Right atrium auricular region (tissue), 2 donors: ENCODE measurements at regions not wholly inside any gene's neighbourhood (a gene's known extent, or its start where the extent isn't known, plus 50 kb on each side); places are given as distances from the start of the nearest gene placed in this dataset.

Experiments
- DNase-seq: peaks from one replicate; pipeline ENCODE4 v3.0.0-alpha.2; 2019; ENCODE audit warnings: low spot score
- H3K27ac ChIP-seq, 2 donors: fragments of 200-600 bp; sonication (generic); 1 replicate in 1 of 2; 2 replicates in 1 of 2; pipeline ENCODE4 v1.5.1; 2016 to 2019
- H3K27me3 ChIP-seq, 2 donors: fragments of 200-600 bp; sonication (generic); one replicate each; pipeline versions ENCODE4 v1.5.1 to v1.6.0; 2017 to 2019
- H3K36me3 ChIP-seq: fragments of 200-600 bp; sonication (generic); one replicate; pipeline ENCODE4 v1.5.1; 2016
- H3K4me1 ChIP-seq, 2 donors: fragments of 200-600 bp; sonication (generic); one replicate each; pipeline versions ENCODE4 v1.5.1 to v1.6.0; 2017 to 2019
- H3K4me3 ChIP-seq, 2 donors: fragments of 200-600 bp; sonication (generic); 1 replicate in 1 of 2; 2 replicates in 1 of 2; pipeline ENCODE4 v1.5.1; 2017 to 2019; ENCODE audit warnings: mild to moderate bottlenecking in 1 of 2, moderate library complexity in 1 of 2
- H3K9me3 ChIP-seq, 2 donors: fragments of 200-600 bp; sonication (generic); one replicate each; pipeline ENCODE4 v1.5.1; 2019
- TF ChIP-seq, protein P1 (sequence below), 2 donors: fragments of 200-600 bp; sonication (generic); IDR thresholded peaks; one replicate each; pipeline ENCODE4 v1.5.1; 2019; ENCODE audit warnings: antibody characterized with exemption in 2 of 2

DNA sequence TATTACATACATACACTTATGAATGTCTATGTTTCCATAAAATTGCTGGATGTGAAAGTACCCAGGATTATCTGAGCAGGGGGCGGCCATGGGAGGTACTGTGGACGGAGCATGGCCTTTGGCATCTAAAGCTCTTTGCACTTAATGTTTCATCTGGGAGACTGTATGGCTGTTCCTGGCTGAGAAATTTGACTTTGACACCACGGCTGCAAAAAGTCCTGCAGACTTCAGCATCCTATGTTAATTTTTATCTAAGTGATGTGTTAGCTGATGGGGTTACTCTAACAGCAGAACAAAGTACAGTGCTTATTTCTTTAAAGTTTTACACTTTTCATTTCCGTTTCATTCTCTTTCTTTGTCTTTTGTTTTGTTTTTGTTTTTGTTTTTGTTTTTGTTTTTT lies 139.8 kb upstream of the STX18 start:
- no peaks in the 10 kb centered on the region for H3K9me3 ChIP-seq
- H3K27ac ChIP-seq, result no peak overlapping the region
- no peaks in the 10 kb centered on the region for H3K4me1 ChIP-seq
- no peak for DNase-seq
- H3K36me3 ChIP-seq, result no peaks in the 10 kb centered on the region
- H3K27me3 ChIP-seq, result no peaks in the 10 kb centered on the region
- TF ChIP-seq, protein P1, sequence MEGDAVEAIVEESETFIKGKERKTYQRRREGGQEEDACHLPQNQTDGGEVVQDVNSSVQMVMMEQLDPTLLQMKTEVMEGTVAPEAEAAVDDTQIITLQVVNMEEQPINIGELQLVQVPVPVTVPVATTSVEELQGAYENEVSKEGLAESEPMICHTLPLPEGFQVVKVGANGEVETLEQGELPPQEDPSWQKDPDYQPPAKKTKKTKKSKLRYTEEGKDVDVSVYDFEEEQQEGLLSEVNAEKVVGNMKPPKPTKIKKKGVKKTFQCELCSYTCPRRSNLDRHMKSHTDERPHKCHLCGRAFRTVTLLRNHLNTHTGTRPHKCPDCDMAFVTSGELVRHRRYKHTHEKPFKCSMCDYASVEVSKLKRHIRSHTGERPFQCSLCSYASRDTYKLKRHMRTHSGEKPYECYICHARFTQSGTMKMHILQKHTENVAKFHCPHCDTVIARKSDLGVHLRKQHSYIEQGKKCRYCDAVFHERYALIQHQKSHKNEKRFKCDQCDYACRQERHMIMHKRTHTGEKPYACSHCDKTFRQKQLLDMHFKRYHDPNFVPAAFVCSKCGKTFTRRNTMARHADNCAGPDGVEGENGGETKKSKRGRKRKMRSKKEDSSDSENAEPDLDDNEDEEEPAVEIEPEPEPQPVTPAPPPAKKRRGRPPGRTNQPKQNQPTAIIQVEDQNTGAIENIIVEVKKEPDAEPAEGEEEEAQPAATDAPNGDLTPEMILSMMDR (IDR thresholded peaks at IDR 0.05), result no peak
- H3K4me3 ChIP-seq, result no peak overlapping the region

DNA sequence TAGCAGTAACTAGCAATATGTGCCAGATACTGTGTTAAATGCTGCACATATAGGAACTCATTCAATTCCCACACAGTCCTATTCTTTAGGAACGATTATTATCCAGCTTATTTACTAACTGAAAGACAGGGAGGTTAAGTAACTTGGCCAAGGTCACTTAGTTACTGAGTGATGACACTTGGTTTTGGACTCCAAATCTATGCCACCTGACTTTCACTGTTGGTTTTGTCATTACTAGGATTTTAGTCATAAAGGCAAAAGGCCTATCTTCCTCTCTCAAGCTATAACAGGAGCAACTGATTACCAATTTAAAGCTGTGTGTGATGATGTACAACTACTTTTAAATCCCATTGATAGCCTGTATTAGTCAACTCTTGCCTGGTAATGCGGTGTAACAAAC lies 138.9 kb upstream of the STX18 start:
- no peak for DNase-seq
- no peaks in the 10 kb centered on the region for H3K36me3 ChIP-seq
- TF ChIP-seq, protein P1 (IDR thresholded peaks at IDR 0.05), result no peak
- H3K4me3 ChIP-seq, result no peak overlapping the region
- no peak overlapping the region for H3K27ac ChIP-seq
- H3K4me1 ChIP-seq, result no peaks in the 10 kb centered on the region
- H3K27me3 ChIP-seq, result no peaks in the 10 kb centered on the region
- H3K9me3 ChIP-seq, result no peaks in the 10 kb centered on the region

DNA sequence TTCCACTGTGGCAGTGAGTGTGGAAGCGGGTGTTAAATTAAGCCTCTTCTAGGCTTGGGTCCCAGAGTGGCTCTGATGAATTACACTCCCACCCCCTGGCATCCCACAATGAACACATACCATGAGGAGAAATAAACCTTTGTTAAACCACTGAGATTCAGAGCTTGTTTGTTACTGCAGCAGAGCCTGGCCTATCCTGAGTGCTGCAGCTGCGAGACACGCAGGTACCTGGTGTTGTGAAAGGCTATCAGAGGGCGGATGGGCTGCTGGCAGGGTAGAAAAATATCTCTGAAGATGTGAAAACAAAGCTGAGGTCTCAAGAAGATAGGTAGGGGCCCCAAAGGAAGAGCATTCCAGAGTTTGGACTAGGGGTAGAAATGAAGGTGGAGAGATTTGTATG lies 138.4 kb upstream of the STX18 start:
- H3K27me3 ChIP-seq, result no peaks in the 10 kb centered on the region
- no peak overlapping the region for H3K27ac ChIP-seq
- H3K36me3 ChIP-seq, result no peaks in the 10 kb centered on the region
- TF ChIP-seq, protein P1 (IDR thresholded peaks at IDR 0.05), result no peak
- DNase-seq, result no peak
- no peaks in the 10 kb centered on the region for H3K9me3 ChIP-seq
- H3K4me3 ChIP-seq, result no peak overlapping the region
- no peaks in the 10 kb centered on the region for H3K4me1 ChIP-seq

DNA sequence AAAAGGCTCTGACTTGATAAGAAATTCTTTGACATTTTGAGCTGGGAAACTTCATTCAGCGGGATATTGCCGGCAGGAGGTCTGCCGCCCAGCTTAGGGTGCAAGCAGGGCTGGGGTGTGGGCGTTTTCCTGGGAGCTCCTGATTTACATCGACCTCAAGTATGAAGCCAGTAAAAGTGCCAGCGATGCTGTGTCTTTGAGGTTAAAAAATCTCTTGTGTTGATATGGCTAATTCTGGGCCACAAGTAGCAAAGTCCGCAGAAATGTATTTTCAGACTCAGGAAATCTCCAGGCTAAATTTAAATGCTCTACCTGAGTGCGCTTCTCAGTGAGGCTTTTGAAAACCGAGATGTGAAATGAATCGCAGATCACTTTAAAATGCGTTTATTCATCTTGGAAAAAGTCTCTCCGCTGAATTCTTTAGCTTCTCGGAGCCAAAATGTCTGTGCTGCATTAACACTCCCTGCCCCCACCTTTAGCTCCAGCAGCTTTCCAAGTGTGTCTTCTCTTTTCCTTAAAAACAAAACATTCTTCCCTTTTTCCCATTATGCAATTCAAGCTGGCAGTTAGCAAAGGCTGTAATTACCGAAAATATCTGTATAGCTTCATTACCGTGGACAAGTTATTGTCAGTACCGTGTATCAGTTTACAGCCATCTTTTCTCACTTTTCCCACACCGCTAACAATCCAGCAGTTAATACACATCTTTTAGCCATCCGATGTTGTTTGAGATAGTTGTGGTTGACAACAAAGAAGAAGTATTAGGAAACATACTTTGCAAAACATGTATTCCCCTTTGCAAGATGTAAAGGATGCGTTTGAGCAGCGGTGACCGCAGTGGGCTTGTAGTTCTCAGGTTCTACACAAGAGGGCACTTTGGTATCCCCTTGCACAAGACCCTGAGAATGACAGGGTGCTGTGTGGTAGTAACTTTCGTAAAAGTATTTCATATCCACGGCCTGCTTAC lies 136.0 kb upstream of the STX18 start:
- Histone ChIP-seq H3K4me3 (peak overlapping the region in 1 of 2 donors; percentile 9), H3K36me3 (no peaks in the 10 kb centered on the region), H3K9me3 (no peaks in the 10 kb centered on the region), H3K27ac (no peak overlapping the region), H3K4me1 (no peaks in the 10 kb centered on the region), H3K27me3 (no peaks in the 10 kb centered on the region)
- TF ChIP-seq, protein P1 (IDR thresholded peaks at IDR 0.05), result peak in 1 of 2 donors; percentile 71
- peak; percentile 62 for DNase-seq

DNA sequence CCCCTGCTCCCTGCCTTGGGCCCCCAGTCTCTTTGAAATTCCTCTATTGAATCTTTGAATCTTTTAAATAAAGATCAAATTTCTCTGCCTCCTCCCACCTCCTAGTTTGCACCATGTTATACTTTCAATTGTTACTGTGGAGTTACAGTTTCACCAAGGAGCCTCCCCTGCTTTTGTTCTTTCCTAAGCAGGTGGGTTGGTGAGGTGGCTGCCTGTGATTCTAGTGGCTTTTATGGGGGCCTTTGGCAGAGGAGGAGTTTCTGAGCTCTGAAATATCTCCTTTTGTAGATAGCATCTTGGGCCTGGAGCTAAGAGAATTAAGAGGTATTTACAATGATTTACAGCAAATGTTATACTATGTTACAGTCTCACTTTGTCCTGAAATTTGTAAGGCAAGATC lies 133.8 kb upstream of the STX18 start:
- H3K27me3 ChIP-seq, result no peaks in the 10 kb centered on the region
- no peak overlapping the region for H3K27ac ChIP-seq
- DNase-seq, result no peak
- H3K36me3 ChIP-seq, result no peaks in the 10 kb centered on the region
- no peak overlapping the region for H3K4me3 ChIP-seq
- TF ChIP-seq, protein P1 (IDR thresholded peaks at IDR 0.05), result no peak
- no peaks in the 10 kb centered on the region for H3K9me3 ChIP-seq
- H3K4me1 ChIP-seq, result no peaks in the 10 kb centered on the region
